Gastrocnemius medialis (tissue), 4 donors: ENCODE measurements at regions not wholly inside any gene's neighbourhood (a gene's known extent, or its start where the extent isn't known, plus 50 kb on each side); places are given as distances from the start of the nearest gene placed in this dataset.

ENCODE experiments used
- CTCF ChIP-seq, 5 experiments: fragments of 450-650 bp in 3 of 5; fragments of 200-600 bp in 2 of 5; sonication (generic) in 2 of 5; IDR thresholded peaks in 4 of 5; conservative IDR thresholded peaks in 1 of 5; 1 replicate in 4 of 5; 2 replicates in 1 of 5; pipeline ENCODE4 v1.5.1; 2016 to 2019; ENCODE audit warnings: antibody characterized with exemption in 5 of 5, mild to moderate bottlenecking in 3 of 5, moderate library complexity in 3 of 5
- POLR2A ChIP-seq, 2 donors: fragments of 450-650 bp; IDR thresholded peaks; one replicate each; pipeline ENCODE4 v1.6.1; 2017; ENCODE audit warnings: antibody characterized with exemption in 2 of 2, mild to moderate bottlenecking in 2 of 2, moderate library complexity in 2 of 2

- TF ChIP-seq CTCF (IDR thresholded peaks at IDR 0.05 in 4 of 5, conservative IDR thresholded peaks at IDR 0.05 in 1 of 5) (no peak), POLR2A (IDR thresholded peaks at IDR 0.05) (no peak)
Observed at GRCh38 chr12:124480469-124481256, 86.7 kb downstream of the NCOR2 start.
